NCI-H2029 (cell line): ENCODE measurements at regions not wholly inside any gene's neighbourhood (a gene's known extent, or its start where the extent isn't known, plus 50 kb on each side); places are given as distances from the start of the nearest gene placed in this dataset.

Experiments
- DNase-seq: peaks from one replicate; lab custom pipeline; 2025; lab: John Stamatoyannopoulos, UW

DNA sequence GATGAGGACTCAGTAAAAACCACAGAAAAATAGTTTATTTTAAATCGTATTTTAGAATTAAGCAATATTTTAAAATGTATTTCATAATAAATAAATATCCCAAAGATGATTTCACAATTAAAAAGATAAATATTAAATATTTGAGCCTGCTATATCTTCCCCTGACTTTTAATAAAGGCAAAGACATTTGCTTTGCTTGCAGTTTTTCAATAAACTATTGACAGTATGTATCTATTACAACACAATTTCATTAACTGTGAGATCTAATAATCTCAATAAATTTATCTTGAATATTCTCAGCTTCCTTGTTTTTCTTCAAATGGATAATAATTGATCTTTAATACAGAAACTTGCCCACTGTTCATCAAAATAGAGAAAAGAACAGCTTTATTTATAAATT, 186.2 kb upstream of the TARS1 start:
- DNase-seq = no peak

DNA sequence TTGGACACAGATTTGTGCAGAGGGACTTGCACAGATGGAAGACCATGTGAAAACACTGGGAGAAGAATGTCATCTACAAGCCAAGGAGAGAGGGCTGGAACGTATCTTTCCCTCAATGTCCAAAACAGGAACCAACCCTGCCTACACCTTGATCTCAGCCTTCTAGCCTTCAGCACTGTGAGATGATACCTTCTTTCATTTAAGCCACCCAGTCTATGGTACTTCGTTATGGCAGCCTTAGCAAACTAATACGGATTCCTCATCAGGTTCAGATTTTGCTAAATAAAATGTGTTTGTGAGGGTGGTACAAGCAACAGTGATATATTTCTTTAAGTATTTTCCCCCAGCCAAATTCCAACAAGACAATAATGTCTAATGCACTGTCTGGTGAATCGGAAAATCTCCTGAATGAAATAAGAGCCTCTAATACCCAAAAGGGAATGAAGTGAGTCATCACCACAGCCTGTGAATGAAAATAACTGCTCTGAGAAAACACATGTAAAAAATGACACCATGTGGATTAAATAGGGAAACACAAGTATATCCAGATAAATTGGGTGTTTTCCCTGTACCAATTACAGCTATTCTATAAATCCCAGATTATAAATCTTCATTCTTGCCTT, 182.8 kb upstream of the TARS1 start:
- no peak for DNase-seq

DNA sequence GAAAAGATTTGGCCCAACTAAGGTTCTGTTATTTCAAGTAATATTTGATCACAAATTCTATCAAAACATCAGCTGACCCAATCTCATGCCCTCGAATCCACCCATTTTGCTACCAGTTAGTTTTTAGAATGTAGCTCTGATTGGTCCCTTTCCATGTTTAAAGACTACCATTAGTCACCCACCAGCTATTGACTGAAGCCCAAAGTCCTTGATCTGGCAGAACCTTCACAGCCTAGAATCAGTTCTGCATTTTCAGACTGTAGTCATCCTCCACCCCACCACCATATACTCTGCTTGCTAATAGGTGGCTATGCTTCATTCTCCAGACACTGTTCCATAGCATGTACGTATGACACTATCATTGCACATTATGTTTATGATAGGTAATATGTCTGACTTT, 182.2 kb upstream of the TARS1 start:
- no peak for DNase-seq

DNA sequence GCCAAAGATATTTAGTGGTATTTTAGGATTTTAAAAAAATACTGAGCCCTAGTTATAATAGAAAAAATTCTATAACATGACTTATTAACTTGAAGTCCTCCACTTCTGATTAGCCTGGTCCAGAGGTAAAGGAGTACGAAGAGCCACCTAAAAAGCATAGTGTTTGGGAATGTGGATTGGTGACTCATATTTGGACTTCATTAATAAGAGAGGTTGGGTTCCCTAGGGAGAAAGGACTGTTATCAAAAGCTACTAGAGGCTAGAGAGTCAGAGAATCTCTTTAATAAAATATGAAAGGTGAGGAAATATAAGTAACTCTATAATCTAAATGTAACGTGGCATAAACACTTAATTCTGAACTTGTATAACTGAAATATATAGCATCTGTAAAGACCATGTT, 180.7 kb upstream of the TARS1 start:
- no peak for DNase-seq

DNA sequence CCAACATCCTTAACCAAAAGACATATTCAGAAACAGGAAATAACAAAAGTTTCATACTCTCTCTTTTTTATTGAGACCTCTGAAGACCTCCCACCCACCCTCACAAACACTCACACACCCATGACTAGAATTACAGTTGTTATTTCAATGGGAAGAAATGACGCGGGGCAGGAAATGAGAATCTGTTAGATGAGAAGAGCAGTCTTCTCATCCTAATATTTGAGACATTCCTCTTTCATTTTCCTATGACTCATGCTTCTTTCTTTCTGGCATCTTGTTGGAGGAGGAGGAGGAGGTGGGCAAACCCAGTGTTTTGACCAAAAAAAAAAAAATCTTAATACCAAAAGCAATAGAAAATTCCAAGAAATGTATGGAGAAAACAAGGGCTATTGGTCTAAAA, 179.5 kb upstream of the TARS1 start:
- no peak for DNase-seq

GRCh38 chr5:33261747-33262146, 179.0 kb upstream of the TARS1 start:
- DNase-seq = no peak

GRCh38 chr5:33267801-33268200, 173.0 kb upstream of the TARS1 start:
- no peak for DNase-seq

DNA sequence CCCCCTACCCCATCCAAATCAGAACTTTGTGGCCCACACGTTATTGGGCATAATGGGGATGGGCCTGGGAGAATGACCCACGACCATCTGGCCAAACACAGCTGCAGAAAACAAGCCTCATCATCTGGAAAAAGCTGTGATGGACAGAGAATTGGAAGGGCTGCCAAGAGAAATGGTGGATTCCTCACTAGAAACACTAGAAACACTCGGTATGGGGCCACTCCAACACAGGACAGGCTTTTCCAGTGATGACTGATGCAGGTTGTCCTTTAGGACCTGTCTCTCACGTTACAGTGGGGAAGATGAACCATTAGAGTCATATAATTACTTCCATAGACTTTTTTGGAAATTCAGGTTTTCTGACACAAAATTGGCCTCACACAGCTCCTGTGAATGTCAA, 172.4 kb upstream of the TARS1 start:
- no peak for DNase-seq

GRCh38 chr5:33270671-33271070, 170.1 kb upstream of the TARS1 start:
- no peak for DNase-seq

DNA sequence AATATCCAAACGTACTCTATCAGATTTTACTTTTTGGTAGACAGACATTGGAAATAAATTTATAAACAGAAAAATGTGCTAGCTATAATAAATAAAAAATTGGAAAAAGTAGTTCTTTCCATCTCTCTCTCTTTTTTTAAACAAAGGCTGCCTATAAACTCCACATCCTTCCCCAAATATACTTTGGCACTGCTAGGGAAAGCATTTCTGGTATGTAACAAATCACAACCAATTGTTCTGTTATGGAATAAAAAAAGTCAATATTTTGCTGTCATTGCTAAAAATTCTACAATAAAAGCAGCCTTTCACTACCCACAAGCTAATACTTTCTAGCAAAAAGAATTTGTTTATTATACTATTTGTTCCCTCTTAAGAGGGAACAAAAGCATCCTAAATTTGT, 169.2 kb upstream of the TARS1 start:
- DNase-seq = no peak

GRCh38 chr5:33272288-33272687, 168.5 kb upstream of the TARS1 start:
- DNase-seq = no peak

GRCh38 chr5:33273985-33274384, 166.8 kb upstream of the TARS1 start:
- no peak for DNase-seq

GRCh38 chr5:33275391-33275790, 165.4 kb upstream of the TARS1 start:
- no peak for DNase-seq

DNA sequence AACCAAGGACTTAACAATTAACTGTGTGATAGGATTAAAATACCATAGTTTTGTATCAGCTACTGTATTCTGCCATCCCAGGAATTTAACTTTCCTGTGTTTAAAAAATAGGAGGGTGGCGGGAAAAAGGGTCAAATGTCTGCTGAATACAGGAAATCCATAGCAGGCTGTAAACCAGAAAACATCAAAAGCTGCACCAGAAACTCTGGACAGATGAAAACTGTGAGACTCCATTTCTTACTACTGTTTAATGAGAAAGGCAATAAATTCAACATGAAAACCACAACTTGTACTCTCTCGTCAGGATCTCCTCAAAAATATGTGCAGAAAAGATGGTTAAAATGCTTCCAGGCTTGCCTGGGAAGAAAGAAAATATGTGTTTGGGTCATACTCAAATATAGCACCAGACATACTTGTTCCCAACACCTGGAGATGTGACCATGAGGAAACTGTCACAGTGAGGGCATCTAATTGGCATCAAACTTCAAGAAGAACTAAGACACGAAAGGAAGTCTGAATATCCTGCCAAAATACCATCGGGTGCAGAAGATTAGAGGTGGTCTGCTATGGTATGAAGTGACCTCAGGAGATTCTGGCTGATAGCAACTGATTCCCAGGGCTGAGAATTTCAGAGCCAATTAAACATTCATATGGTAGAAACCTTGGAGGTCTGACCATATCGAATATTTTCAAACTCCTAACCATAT, 164.7 kb upstream of the TARS1 start:
- DNase-seq = no peak

- DNase-seq = no peak
Measured at GRCh38 chr5:33276628-33276950, 164.2 kb upstream of the TARS1 start.

GRCh38 chr5:33277061-33277650, 163.6 kb upstream of the TARS1 start:
- no peak for DNase-seq

DNA sequence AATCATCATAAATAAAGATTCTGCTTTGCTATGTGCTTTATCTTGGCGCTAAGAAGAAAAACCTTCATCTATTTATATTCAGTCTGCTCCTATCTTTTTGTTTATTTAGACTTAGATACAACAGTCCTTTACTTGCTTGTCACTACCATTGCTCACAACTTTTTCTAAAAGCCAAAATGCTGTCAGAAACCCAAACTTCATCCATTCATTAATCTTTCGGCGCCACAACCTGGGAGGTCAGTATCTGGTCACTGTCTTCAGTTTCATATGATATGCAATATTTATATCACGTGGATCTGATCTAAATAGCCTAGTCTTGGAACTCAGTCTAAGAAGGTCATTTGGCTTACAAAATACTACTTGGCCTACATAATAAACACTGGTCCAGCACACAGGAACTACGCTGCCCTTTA, 159.3 kb upstream of the TARS1 start:
- DNase-seq = no peak

GRCh38 chr5:33282157-33282556, 158.6 kb upstream of the TARS1 start:
- DNase-seq = no peak

- no peak for DNase-seq
Measured at GRCh38 chr5:33282696-33283095, 158.1 kb upstream of the TARS1 start.

- DNase-seq = no peak
Measured at GRCh38 chr5:33283243-33283642, 157.5 kb upstream of the TARS1 start.

DNA sequence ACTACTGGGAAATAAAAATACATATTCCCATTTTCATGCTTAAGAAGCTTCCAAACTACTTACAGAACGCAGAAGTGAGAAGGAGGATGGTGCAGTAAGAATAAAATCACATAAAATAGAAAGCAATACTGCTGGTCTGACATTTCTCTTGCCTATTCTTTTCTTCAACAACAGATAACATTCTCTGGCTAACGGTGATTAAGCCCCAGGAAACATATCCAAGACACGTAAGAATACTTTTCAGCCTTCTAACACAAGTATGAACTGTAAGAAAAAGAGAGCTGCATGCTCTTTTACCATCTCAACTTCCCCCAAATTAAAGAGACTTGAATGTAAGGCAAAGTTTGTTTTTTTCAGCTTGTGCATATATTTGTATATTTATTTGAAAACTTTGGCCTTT, 156.1 kb upstream of the TARS1 start:
- no peak for DNase-seq

DNA sequence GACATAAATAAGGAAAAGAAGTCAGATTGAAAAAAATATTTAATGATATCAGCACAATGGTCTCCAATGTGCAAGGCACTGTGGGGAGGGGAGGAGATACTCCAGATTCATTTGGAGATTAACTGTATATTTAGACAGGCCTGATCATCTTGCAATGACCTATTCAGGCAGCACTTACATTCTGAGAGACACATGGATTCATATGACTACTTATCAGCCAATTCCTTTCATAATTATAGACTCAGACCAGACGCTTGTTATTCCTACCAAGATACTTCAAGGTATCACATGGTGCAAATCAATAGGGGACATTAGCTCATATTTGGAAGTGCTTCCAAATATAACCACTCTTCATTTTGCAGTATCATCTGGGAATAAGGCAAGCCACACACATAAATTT, 153.5 kb upstream of the TARS1 start:
- DNase-seq = no peak

DNA sequence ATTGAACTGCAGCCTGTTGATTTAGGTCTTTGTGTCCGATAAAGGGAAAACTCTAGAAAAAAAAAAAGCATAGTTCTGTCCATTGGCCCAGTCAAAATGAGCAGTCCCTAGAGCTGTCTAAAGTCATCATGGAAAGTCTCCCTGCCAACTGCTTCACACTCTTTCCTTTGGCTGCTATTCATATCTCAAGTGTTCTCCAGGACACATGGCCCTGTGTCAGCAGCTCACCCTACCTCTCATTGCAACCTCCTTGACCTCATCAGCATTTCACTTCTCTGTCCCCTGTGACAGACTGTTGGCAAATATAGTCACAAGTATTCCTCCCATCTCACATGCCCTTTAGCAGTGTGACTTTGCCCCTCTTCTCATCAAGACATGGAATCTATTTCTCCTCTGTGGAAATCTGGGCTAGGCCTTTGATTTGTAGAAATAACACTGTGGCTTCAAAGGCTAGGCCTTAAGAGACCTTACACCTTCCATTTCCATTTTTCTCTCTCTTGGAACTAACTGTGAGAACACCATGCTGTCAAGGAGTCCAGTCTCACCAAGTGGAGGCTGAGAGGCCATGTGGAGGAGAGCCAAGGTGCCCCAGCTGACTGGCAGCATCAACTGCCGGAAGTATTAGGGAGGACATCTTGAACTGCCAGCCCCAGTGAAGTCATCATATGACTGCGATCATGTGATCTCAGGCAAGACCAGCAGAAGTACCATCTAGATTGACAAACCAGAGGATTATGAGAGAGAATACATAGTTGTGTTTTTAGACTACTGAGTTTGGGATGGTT, 149.4 kb upstream of the TARS1 start:
- DNase-seq = no peak
